BE2C (cell line): ENCODE measurements at regions not wholly inside any gene's neighbourhood (a gene's known extent, or its start where the extent isn't known, plus 50 kb on each side); places are given as distances from the start of the nearest gene placed in this dataset.

ENCODE experiments used
- DNase-seq: peaks from one replicate; pipeline ENCODE4 v3.0.0-alpha.2; 2020
- H3K27me3 ChIP-seq: fragments of 250-450 bp; sonication (Bioruptor Pico); 2 replicates; pipeline ENCODE4 v1.5.1; 2020; ENCODE audit warnings: mild to moderate bottlenecking
- H3K36me3 ChIP-seq: fragments of 250-450 bp; sonication (Bioruptor Pico); 2 replicates; pipeline ENCODE4 v1.5.1; 2020; ENCODE audit warnings: mild to moderate bottlenecking
- H3K4me1 ChIP-seq: fragments of 250-450 bp; sonication (Bioruptor Pico); 2 replicates; pipeline ENCODE4 v1.5.1; 2020
- H3K4me3 ChIP-seq: 2 replicates; pipeline ENCODE4 v1.5.1; 2011; ENCODE audit warnings: low read depth, low read length
- H3K9me3 ChIP-seq: fragments of 250-450 bp; sonication (Bioruptor Pico); 2 replicates; pipeline ENCODE4 v1.5.1; 2020
- CTCF ChIP-seq: IDR thresholded peaks from 2 replicates; pipeline ENCODE4 v1.5.1; 2012; ENCODE audit warnings: mild to moderate bottlenecking, low read depth, low read length

GRCh38 chr2:5555636-5556035 lies 136.5 kb upstream of the SOX11 start:
- Histone ChIP-seq H3K9me3 (no peaks in the 10 kb centered on the region; the same call in 1 of the 2 replicates), H3K27me3 (no peaks in the 10 kb centered on the region; the same call in 1 of the 2 replicates), H3K4me3 (no peak overlapping the region), H3K4me1 (no peaks in the 10 kb centered on the region), H3K36me3 (no peaks in the 10 kb centered on the region)
- DNase-seq, result no peak
- TF ChIP-seq CTCF, result no peak

GRCh38 chr2:5561006-5561405 lies 131.2 kb upstream of the SOX11 start:
- no peaks in the 10 kb centered on the region for H3K9me3 ChIP-seq
- no peak for DNase-seq

GRCh38 chr2:5562426-5562825 lies 129.8 kb upstream of the SOX11 start:
- Histone ChIP-seq H3K36me3 (no peaks in the 10 kb centered on the region), H3K27me3 (no peaks in the 10 kb centered on the region), H3K9me3 (no peaks in the 10 kb centered on the region), H3K4me3 (no peak overlapping the region), H3K4me1 (no peaks in the 10 kb centered on the region)
- DNase-seq, result no peak
- no peak for TF ChIP-seq CTCF

More at GRCh38 chr2:5561006-5561405, 131.2 kb upstream of the SOX11 start:
- no peak overlapping the region for H3K4me3 ChIP-seq
- no peak for TF ChIP-seq CTCF
- no peaks in the 10 kb centered on the region; the same call in 1 of the 2 replicates for H3K27me3 ChIP-seq
- H3K4me1 ChIP-seq, result no peaks in the 10 kb centered on the region
- no peaks in the 10 kb centered on the region for H3K36me3 ChIP-seq

- no peak for DNase-seq
- Histone ChIP-seq H3K9me3 (no peaks in the 10 kb centered on the region), H3K27me3 (no peaks in the 10 kb centered on the region), H3K36me3 (no peaks in the 10 kb centered on the region), H3K4me3 (no peak overlapping the region), H3K4me1 (no peaks in the 10 kb centered on the region)
- no peak for TF ChIP-seq CTCF
Measured at GRCh38 chr2:5562865-5563264, 129.3 kb upstream of the SOX11 start.

- H3K4me3 ChIP-seq, result no peak overlapping the region
- H3K36me3 ChIP-seq, result no peaks in the 10 kb centered on the region
- H3K27me3 ChIP-seq, result no peaks in the 10 kb centered on the region
- no peak for TF ChIP-seq CTCF
- no peaks in the 10 kb centered on the region for H3K4me1 ChIP-seq
- H3K9me3 ChIP-seq, result no peaks in the 10 kb centered on the region
- no peak for DNase-seq
Measured at GRCh38 chr2:5563411-5563810, 128.8 kb upstream of the SOX11 start.

GRCh38 chr2:5569256-5569655 lies 122.9 kb upstream of the SOX11 start:
- no peak overlapping the region for H3K4me3 ChIP-seq
- TF ChIP-seq CTCF, result no peak

More at GRCh38 chr2:5569256-5569655, 122.9 kb upstream of the SOX11 start:
- no peak for DNase-seq
- no peaks in the 10 kb centered on the region for H3K4me1 ChIP-seq
- H3K9me3 ChIP-seq, result no peaks in the 10 kb centered on the region
- H3K36me3 ChIP-seq, result no peaks in the 10 kb centered on the region
- no peaks in the 10 kb centered on the region for H3K27me3 ChIP-seq
